ENCODE measurements at regions not wholly inside any gene's neighbourhood (a gene's known extent, or its start where the extent isn't known, plus 50 kb on each side); places are given as distances from the start of the nearest gene placed in this dataset.

DNA sequence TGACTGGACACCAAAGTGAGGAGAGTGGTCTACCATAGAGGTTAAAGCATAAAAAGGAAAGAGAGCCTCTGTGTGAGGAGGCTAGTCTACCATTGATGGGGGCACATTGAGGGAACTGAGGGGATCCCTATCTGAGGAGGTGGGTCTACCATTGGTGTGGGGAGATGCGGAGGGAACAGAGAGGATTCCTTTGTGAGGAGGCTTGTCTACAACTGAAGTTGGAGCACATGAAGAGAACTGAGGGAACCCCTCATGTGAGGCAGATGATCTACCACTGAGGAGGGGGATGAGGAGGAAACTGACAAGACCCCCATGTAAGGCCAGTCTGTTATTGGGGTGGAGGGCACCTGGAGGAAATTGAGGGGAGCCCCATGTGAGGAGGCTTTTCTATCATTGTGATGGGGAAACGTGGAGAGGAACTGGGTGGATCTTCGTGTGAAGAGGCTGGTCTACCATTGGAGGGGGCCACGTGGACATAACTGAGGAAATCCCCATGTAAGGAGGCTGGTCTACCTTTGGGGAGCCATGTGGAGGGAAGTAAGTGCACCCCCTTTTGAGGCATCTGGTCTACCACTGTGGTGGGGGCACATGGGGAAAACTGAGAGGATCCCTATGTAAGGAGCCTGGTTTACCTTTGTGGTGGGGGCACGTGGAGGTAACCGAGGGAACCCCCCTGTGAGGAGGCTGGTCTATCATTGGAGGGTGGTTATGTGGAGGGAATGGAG lies 160.1 kb downstream of the FBLN2 start:
- no peaks in the 10 kb centered on the region for H3K27me3 ChIP-seq (ENCODE audit: insufficient read depth, low read depth, low read length)
- no peak overlapping the region for H3K4me2 ChIP-seq (ENCODE audit: low read length)
- H3K9ac ChIP-seq (ENCODE audit: low read length), result no peak overlapping the region
- no peak overlapping the region for H2AFZ ChIP-seq (ENCODE audit: low read depth, low read length)
- H3K36me3 ChIP-seq (ENCODE audit: insufficient read depth, low read length), result no peaks in the 10 kb centered on the region
- TF ChIP-seq, protein P1, sequence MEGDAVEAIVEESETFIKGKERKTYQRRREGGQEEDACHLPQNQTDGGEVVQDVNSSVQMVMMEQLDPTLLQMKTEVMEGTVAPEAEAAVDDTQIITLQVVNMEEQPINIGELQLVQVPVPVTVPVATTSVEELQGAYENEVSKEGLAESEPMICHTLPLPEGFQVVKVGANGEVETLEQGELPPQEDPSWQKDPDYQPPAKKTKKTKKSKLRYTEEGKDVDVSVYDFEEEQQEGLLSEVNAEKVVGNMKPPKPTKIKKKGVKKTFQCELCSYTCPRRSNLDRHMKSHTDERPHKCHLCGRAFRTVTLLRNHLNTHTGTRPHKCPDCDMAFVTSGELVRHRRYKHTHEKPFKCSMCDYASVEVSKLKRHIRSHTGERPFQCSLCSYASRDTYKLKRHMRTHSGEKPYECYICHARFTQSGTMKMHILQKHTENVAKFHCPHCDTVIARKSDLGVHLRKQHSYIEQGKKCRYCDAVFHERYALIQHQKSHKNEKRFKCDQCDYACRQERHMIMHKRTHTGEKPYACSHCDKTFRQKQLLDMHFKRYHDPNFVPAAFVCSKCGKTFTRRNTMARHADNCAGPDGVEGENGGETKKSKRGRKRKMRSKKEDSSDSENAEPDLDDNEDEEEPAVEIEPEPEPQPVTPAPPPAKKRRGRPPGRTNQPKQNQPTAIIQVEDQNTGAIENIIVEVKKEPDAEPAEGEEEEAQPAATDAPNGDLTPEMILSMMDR (IDR thresholded peaks at IDR 0.05; ENCODE audit: poor library complexity, severe bottlenecking), result no peak
- TF ChIP-seq SMC3 (conservative IDR thresholded peaks at IDR 0.05; ENCODE audit: poor library complexity) (no peak), TAF1 (IDR thresholded peaks at IDR 0.05; ENCODE audit: low read depth) (no peak), EP300 (conservative IDR thresholded peaks at IDR 0.05; ENCODE audit: poor library complexity, severe bottlenecking) (no peak), MXI1 (conservative IDR thresholded peaks at IDR 0.05; ENCODE audit: poor library complexity, severe bottlenecking) (no peak), EZH2 (IDR thresholded peaks at IDR 0.05; ENCODE audit: borderline replicate concordance, insufficient read depth, low read length, poor library complexity, severe bottlenecking) (no peak)
- TF ChIP-seq, protein P2, sequence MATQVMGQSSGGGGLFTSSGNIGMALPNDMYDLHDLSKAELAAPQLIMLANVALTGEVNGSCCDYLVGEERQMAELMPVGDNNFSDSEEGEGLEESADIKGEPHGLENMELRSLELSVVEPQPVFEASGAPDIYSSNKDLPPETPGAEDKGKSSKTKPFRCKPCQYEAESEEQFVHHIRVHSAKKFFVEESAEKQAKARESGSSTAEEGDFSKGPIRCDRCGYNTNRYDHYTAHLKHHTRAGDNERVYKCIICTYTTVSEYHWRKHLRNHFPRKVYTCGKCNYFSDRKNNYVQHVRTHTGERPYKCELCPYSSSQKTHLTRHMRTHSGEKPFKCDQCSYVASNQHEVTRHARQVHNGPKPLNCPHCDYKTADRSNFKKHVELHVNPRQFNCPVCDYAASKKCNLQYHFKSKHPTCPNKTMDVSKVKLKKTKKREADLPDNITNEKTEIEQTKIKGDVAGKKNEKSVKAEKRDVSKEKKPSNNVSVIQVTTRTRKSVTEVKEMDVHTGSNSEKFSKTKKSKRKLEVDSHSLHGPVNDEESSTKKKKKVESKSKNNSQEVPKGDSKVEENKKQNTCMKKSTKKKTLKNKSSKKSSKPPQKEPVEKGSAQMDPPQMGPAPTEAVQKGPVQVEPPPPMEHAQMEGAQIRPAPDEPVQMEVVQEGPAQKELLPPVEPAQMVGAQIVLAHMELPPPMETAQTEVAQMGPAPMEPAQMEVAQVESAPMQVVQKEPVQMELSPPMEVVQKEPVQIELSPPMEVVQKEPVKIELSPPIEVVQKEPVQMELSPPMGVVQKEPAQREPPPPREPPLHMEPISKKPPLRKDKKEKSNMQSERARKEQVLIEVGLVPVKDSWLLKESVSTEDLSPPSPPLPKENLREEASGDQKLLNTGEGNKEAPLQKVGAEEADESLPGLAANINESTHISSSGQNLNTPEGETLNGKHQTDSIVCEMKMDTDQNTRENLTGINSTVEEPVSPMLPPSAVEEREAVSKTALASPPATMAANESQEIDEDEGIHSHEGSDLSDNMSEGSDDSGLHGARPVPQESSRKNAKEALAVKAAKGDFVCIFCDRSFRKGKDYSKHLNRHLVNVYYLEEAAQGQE (IDR thresholded peaks at IDR 0.05; ENCODE audit: borderline replicate concordance), result no peak
- no peaks in the 10 kb centered on the region for H3F3A ChIP-seq (ENCODE audit: insufficient read depth, low read length, poor library complexity, severe bottlenecking)
- H3K9me2 ChIP-seq (ENCODE audit: insufficient read depth, low read length), result no peaks in the 10 kb centered on the region
- H4K20me1 ChIP-seq (ENCODE audit: insufficient read depth), result no peaks in the 10 kb centered on the region
- H3K79me2 ChIP-seq (replicated peaks; ENCODE audit: insufficient read depth, low read length), result no peaks in the 10 kb centered on the region
- H3K4me3 ChIP-seq (ENCODE audit: low read length), result no peak overlapping the region
- H3K9me3 ChIP-seq (ENCODE audit: low read length), result no peaks in the 10 kb centered on the region
- H3K27ac ChIP-seq (ENCODE audit: low read length), result no peak overlapping the region

DNA sequence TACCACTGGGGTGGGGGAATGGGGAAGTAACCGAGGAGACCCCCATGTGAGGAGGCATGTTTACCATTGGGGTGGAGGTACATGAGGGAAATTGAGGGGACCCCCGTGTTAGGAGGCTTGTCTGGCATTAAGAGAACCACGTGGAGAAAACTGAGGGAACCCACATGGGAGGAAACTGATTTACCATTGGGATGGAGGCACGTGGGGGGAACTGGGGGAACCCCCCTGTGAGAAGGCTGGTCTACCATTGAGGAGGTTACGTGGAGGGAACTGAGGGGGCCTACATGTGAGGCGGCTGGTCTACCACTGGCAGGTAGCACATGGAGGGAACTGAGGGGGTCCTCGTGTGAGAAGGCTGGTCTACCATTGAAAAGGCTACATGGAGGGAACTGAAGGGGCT lies 159.4 kb downstream of the FBLN2 start:
- Histone ChIP-seq H3K27me3 (ENCODE audit: insufficient read depth, low read depth, low read length) (no peaks in the 10 kb centered on the region), H3K27ac (ENCODE audit: low read length) (no peak overlapping the region), H3K4me3 (ENCODE audit: low read length) (no peak overlapping the region), H4K20me1 (ENCODE audit: insufficient read depth) (no peaks in the 10 kb centered on the region), H2AFZ (ENCODE audit: low read depth, low read length) (no peak overlapping the region), H3K9me2 (ENCODE audit: insufficient read depth, low read length) (no peaks in the 10 kb centered on the region), H3K9me3 (ENCODE audit: low read length) (no peaks in the 10 kb centered on the region), H3K36me3 (ENCODE audit: insufficient read depth, low read length) (no peaks in the 10 kb centered on the region), H3K79me2 (replicated peaks; ENCODE audit: insufficient read depth, low read length) (no peaks in the 10 kb centered on the region), H3K9ac (ENCODE audit: low read length) (no peak overlapping the region), H3K4me2 (ENCODE audit: low read length) (no peak overlapping the region), H3F3A (ENCODE audit: insufficient read depth, low read length, poor library complexity, severe bottlenecking) (no peaks in the 10 kb centered on the region)
- TF ChIP-seq SMC3 (conservative IDR thresholded peaks at IDR 0.05; ENCODE audit: poor library complexity) (no peak), EZH2 (IDR thresholded peaks at IDR 0.05; ENCODE audit: borderline replicate concordance, insufficient read depth, low read length, poor library complexity, severe bottlenecking) (no peak), RAD21 (conservative IDR thresholded peaks at IDR 0.05) (no peak), TAF1 (IDR thresholded peaks at IDR 0.05; ENCODE audit: low read depth) (no peak), POLR2AphosphoS5 (IDR thresholded peaks at IDR 0.05) (no peak), EP300 (conservative IDR thresholded peaks at IDR 0.05; ENCODE audit: poor library complexity, severe bottlenecking) (no peak), MXI1 (conservative IDR thresholded peaks at IDR 0.05; ENCODE audit: poor library complexity, severe bottlenecking) (no peak)
- TF ChIP-seq, protein P2 (IDR thresholded peaks at IDR 0.05; ENCODE audit: borderline replicate concordance), result no peak
- TF ChIP-seq, protein P1 (IDR thresholded peaks at IDR 0.05; ENCODE audit: poor library complexity, severe bottlenecking), result no peak

All from neural cell (in vitro differentiated cells).